GM12874 (cell line): ENCODE measurements at regions not wholly inside any gene's neighbourhood (a gene's known extent, or its start where the extent isn't known, plus 50 kb on each side); places are given as distances from the start of the nearest gene placed in this dataset.

Experiments used
- CTCF ChIP-seq: IDR thresholded peaks from 2 replicates; pipeline ENCODE4 v1.5.1; 2011; ENCODE audit warnings: low read depth, mild to moderate bottlenecking, control low read depth, low read length, moderate library complexity; ENCODE audit not compliant: insufficient read depth

GRCh38 chr6:14814016-14814415 lies 431.9 kb upstream of the JARID2 start:
- TF ChIP-seq CTCF: no peak

- TF ChIP-seq CTCF: no peak
These were observed 429.6 kb upstream of the JARID2 start for GRCh38 chr6:14816116-14816859.

GRCh38 chr6:14817074-14817473 lies 428.8 kb upstream of the JARID2 start:
- no peak for TF ChIP-seq CTCF

- TF ChIP-seq CTCF: no peak
These were observed 427.4 kb upstream of the JARID2 start for GRCh38 chr6:14818422-14818884.

GRCh38 chr6:14819001-14819400 lies 426.9 kb upstream of the JARID2 start:
- TF ChIP-seq CTCF: no peak

- no peak for TF ChIP-seq CTCF
These were observed 425.9 kb upstream of the JARID2 start for GRCh38 chr6:14819840-14820420.

- TF ChIP-seq CTCF: no peak
These were observed 423.8 kb upstream of the JARID2 start for GRCh38 chr6:14822012-14822553.
